ENCODE measurements at regions not wholly inside any gene's neighbourhood (a gene's known extent, or its start where the extent isn't known, plus 50 kb on each side); places are given as distances from the start of the nearest gene placed in this dataset.

DNA sequence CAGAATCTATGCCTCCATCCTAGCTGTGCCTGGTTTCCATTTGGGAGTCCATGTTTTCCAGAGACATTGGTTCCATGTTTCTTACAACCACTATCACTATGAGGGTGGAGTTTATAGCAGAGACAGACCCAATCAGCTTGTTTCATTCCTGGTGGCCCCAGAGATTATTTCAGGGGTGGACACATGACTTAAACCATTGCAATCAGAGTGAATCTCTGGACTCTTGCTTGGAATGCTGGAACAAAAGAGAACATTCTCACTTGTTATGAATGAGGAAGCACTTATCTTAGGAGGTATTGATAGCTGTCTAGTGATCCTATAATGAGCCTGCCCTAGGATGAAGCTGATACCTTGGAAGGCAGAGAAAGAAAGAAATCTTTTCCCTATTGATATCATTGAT lies 250.3 kb downstream of the ATG4C start:
- in situ Hi-C loops (cut with HindIII; ENCODE audit: low sequenced_read_pairs) = no loop called here

DNA sequence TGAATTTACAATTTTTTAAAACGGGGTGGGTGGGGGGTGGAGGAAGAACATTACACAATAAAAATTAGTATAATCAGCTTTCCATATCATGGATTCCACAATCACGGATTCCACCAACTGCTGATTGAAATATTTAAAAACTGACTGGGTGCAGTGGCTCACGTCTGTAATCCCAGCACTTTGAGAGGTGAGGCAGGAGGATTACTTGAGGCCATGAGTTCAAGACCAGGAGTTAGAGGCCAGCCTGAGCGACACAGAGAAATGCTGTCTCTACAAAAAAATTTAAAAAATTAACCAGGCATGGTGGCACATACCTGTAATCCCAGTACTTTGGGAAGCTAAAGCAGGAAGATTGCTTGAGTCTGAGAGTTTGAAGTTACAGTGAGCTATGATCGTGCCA lies 254.7 kb downstream of the ATG4C start:
- in situ Hi-C loops (cut with HindIII; ENCODE audit: low sequenced_read_pairs) = no loop called here

DNA sequence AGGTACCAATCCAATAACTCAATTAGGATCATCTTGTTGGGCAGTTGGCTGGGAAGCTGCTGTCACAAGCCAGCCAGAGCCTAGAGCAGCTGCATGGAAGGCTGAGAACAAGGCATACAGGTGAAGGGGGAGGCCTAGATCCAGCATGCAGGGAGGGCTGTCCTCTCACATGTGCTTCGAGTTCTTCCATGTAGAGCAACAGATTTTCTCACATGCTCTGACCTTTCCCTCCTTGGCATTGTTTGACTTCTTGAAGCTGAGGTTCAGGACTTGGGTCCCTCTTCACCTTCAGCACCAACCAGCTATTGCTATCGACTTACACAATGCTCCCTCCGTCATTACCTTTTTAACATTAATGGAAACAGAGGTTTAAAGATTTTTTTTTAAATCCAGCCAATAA lies 257.7 kb downstream of the ATG4C start:
- in situ Hi-C loops (cut with HindIII; ENCODE audit: low sequenced_read_pairs) = no loop called here

DNA sequence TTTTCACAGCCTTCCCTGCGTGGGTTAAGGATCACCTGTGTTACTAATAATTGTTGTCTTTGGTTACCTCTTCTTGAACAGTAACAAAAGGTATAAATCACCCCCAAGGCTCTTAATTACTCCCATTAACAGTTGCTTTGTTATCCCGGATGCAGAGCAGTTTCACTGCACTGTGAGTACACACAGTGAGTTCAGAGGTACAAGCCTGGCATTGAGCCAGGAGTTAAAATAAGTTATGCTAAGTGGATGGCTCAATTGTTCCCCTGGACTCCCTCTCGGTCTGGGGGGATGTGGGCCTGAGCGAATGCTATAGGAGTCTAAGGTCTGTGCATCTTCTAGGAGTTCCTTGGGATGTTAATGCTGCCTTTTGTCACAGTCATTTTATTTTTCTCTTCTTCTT lies 258.3 kb downstream of the ATG4C start:
- in situ Hi-C loops (cut with HindIII; ENCODE audit: low sequenced_read_pairs) = no loop called here

DNA sequence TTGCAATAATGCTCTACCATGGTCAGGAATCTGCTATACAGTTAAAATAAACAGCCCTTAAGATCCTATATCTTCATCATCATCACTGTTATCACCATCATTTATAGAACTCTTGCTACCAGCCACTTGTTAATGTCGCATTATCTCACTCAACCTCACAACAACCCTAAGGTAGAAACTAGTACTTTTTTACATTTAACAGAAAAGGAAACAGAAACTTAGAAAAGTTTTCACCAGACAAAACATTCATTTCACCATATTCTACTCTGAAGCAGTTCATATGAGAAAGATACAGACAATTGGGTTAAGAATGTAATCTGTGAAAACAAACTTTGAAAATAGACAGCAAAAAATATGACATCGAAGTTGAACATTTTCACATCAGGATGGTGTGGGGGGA lies 262.6 kb downstream of the ATG4C start:
- in situ Hi-C loops (cut with HindIII; ENCODE audit: low sequenced_read_pairs) = no loop called here

DNA sequence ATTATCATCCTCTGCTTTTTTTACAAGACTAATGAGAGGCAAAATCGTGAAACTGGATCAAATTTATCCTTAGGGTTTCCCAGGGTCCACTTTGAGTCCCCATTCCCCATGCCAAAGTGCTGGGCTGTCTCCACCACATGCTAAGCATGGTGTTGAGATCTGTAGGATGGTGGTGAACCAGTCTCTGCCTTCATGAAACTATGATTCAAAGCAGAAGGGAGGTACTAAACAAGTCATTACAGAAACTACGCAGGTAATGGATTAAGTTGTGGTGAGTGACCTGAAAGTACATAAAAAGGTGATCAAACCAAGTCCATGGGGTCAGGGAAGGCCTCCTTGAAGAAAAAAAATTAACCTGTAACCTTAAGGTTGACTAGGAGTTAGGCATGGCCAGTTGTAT lies 265.2 kb downstream of the ATG4C start:
- in situ Hi-C loops (cut with HindIII; ENCODE audit: low sequenced_read_pairs) = no loop called here

DNA sequence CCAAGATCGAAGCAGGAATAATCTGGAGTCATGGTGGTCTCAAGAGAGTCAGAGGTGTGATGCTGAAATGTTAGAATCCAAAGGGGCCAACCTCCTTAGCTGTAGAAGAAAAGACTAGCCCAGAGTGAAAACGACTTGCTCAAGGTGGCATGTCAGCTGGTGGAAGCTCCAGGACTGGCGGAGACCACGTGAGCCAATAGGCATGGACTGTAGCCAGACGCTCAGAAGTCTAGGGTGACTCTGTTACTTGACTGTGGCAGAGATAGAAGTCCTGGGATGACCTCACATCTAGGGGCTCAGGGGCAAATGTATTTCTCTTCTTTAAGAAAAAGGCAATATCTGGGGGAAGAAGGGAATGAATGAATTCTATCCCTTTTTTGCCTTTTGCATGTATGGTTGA lies 267.4 kb downstream of the ATG4C start:
- in situ Hi-C loops (cut with HindIII; ENCODE audit: low sequenced_read_pairs) = no loop called here

DNA sequence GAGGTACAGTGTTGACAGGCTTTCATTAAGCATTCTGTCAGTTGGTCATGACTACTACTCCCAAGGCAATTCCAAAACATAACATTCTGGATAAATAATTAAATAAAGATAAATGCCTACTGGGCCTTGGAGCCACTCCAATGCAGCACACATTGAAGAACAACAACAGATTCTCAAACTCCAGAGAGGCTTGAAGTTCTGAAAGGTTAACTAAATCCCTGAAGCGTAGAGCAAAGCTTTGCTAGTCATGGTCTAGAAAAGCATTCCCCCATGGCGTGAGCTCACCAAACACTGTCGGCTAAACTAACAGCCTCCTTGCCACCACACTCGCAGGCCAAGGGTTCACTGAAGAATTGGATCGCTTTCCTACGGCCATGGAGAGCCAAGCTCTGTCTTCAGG lies 268.0 kb downstream of the ATG4C start:
- in situ Hi-C loops (cut with HindIII; ENCODE audit: low sequenced_read_pairs) = no loop called here

DNA sequence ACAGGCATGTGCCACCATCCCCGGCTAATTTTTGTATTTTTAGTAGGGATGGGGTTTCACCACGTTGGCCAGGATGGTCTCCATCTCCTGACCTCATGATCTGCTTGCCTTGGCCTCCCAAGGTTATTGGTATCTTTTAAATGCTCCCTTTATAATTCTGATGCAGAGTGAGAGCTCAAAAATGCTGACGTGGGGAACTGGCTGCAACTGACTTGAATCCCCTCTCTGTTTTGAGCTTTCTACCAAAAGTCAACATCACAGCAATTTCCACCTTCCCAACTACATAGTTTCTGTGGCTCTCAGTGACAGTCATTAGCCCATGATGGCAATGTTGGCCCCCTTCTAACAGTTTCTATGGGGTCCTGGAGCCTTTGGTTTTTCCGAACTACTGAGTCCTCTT lies 268.2 kb upstream of the FOXD3 start:
- in situ Hi-C loops (cut with HindIII; ENCODE audit: low sequenced_read_pairs) = no loop called here

DNA sequence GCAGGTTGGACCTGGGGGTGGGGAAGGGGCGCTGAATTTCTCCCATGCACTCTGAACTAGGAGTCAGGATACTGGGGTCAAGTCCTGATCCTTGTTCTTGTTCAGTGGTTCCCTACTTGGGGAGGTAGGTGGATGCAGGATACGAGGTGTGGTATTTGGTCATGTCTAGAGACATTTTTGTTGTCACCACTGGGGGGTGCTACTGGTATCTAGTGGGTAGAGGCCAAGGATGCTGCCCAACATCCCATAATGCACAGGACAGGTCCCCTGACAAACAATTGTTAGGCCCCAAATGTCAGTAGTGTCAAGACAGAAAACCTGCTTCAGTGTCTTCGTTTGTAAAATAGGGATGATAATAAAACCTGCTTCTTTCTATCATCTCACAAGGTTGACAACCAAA lies 259.0 kb upstream of the FOXD3 start:
- in situ Hi-C loops (cut with HindIII; ENCODE audit: low sequenced_read_pairs) = no loop called here

DNA sequence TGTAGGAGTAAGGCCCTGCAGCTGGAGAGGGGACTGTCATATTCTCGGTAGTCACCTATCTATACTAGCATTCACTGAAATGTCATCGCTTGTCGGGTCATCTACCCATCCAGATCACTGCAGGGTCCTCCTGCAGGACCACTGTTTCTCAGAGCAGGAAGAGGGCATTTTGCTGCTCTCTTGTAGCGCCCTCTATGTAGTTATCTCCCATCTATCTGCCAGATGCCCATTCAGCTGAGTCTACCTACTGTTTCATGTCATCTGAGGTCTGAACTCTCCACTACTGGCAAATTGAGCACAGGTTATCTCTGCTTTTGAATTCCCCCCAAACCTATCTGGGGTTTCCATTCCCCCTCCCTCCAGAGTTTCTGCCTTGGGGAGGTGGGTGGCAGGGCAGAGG lies 258.2 kb upstream of the FOXD3 start:
- in situ Hi-C loops (cut with HindIII; ENCODE audit: low sequenced_read_pairs) = no loop called here

DNA sequence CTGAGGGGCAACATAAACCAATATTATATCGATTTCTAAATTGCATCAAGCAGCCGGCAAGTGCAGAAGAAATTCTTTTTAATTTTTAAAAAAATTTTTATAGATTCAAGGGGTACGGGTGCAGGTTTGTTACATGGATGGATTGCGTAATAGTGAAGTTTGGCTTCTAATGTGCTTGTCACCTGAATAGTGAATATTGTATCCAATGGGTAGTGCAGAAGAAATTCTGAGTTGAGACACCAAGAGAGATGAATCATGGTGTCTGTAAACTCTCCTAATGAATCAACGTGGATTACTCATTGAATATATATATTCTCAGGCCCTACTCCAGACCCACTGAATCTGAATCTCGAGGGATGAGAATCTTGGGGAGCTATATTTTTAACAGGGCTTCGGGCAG lies 253.7 kb upstream of the FOXD3 start:
- in situ Hi-C loops (cut with HindIII; ENCODE audit: low sequenced_read_pairs) = no loop called here

DNA sequence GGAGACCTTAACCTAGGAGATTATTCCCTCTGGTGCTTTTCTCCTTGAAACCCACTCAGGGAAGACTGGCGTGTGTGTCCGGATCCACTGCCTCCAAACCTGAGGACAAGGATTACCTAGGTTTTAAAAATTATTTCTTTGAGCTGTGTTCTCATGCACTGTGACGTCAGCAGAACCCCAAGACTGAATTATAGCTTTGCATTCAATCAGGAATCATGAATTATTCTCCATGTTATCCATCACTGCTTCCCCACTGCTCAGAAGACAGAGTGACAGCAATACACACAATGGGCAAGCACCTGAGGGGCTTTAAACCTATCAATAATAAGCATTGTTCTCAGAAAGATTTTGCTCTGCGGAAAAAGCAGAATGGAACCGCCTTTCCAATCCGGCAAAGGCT lies 253.2 kb upstream of the FOXD3 start:
- in situ Hi-C loops (cut with HindIII; ENCODE audit: low sequenced_read_pairs) = no loop called here

DNA sequence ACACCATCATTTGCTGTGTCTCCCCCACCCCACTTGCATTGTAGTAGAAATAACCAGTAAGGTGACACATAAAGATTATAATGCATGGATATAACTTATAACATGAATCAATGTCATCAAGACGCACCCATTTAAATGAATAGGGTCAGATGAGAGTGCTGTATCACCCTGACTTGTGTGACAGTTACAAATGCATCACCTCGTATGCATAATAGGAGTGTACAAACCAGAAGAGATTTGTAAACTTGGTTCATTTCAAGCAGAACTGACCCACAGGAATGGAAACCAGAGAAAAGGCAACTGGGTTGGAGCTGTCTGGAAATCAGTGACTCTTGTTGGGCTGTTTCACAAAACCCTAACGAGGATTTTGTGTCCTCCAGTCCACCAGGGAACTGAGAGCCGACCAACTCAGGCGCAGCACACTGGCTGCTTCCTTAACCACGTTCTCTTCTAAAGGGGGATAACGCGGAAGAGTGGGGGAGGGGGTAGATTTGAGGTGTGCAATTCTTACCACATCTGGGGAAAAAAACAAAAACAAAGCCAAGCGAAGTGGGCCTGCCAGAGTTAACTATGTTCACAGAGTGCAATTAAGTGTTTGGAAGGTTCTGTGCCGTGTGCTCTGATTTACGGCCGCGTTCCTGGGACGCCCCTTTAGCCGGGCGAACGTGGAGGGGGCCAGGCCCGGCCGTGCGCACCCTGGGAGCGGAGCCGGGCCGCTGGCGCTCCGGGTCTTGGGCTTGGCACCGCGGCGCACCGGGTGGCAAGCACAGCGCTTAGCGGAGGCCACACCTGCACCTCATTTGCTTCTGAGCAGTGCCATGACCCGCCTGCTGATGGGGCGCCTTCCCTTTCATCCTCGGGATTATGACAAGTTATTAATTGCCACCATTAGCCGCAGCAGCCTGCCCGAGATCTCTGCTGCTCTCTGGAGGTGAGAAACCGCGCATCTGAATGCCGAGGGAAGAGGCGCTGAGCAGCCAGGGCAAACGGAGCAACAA lies 248.8 kb upstream of the FOXD3 start:
- in situ Hi-C loops (cut with HindIII; ENCODE audit: low sequenced_read_pairs) = no loop called here

DNA sequence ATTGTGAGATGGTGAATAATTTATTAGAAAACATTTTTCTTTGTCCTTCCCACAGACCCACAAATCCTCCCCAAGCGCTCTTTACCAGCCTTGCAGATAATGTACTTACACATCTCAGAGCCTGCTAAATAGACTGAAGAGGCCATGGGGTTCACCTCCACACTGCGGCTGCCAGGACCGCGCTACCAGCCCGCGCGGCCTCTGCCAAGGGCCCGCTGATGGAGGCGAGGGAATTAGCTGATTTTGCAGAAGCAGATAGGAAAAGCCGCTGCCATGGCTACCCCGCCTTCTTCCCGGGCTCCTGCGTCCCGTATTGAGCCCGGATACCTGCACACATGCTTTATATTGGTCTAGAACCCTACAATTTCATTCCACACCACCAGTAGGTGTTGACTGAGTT lies 248.0 kb upstream of the FOXD3 start:
- in situ Hi-C loops (cut with HindIII; ENCODE audit: low sequenced_read_pairs) = no loop called here

DNA sequence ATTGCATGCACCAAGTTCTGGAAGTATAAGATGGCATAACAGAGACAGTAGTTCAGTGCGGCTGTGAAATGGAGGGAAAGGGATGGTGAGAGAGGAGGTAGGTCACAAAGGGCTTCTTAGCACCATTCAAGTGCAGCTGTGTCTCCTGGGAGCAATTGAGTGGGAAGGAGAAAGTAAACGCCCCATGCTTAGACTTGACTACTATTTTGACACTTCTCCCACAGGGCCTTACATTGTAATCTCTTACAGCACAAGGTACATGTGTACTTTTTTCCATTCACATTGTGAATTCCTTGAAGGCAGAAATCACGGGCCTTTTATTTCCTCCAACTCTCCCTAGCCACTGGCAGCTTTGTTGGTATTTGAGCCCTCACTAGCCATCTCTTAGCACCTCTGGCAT lies 239.6 kb upstream of the FOXD3 start:
- in situ Hi-C loops (cut with HindIII; ENCODE audit: low sequenced_read_pairs) = no loop called here

DNA sequence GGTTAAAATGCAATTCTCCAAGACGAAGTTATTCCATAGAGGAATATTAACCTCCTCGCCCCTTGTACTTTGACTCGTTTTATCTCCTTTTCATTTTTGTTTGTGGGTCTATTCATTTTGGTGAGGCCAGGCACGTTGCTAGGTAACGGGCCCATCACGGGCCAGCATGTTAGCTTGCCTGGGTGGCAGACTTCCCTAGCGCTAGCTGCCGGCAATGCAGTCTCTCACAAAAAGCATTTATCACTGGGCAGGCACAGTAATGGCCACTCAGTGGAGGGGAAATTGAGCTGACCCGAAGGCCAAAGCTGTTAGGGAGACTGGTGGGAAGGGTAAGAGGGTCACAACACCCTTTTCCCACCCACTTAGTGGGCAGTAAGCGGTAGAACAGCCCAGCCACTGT lies 234.4 kb upstream of the FOXD3 start:
- in situ Hi-C loops (cut with HindIII; ENCODE audit: low sequenced_read_pairs) = no loop called here

DNA sequence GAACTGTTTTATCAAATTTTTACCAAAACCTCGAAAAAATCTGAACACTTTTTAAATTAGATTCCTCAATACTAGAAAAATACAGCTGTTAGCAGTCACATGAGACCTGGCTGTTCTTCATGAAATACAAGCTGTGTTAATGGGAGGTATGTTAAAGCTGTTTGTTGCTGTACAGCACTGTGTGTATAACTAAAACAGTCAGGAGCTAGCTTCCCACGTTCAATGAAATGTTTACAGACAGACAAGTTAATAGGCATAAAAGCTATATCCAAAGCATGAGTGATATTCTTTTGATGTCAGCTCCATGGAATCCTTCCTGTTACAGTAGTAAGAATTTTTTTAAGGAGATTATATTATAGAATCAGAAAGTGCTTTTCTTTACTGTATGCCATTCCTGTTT lies 223.2 kb upstream of the FOXD3 start:
- in situ Hi-C loops (cut with HindIII; ENCODE audit: low sequenced_read_pairs) = no loop called here

DNA sequence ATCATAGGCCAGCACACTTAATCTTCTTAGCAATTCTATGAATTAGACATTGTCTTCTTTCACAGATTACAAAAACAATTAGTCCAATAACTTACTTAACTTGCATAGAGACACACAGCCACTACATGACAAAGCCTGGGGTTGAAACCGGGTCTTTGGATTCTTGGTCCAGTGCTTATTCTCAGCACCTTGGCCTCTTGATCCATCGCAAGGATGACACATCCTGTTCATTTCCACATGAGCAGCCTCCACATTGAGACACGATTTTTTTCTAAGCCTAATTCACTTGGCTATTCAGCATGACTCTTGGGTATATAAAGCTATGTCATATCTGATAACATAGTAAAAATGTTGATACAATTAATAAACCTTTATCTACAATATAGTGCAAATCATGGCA lies 221.0 kb upstream of the FOXD3 start:
- in situ Hi-C loops (cut with HindIII; ENCODE audit: low sequenced_read_pairs) = no loop called here

DNA sequence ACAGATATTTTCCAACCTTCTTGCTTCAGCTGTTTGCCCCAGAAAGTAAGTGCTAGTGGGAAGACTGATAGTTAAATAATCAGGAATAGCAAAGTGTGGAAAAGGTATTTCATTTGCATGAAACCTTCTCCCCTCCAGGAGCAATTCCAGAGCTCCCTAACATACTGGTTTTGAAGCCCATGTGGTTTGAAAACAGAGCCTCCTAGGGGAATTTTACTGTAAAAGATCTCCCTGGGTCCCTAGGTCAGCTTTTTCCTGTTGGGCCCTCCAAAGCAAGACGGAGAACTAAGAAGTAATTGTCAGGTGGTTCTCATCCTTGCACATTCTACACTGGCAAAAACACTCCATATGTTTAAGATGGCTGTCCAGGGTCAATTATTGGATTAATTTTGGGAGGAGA lies 218.7 kb upstream of the FOXD3 start:
- in situ Hi-C loops (cut with HindIII; ENCODE audit: low sequenced_read_pairs) = no loop called here

DNA sequence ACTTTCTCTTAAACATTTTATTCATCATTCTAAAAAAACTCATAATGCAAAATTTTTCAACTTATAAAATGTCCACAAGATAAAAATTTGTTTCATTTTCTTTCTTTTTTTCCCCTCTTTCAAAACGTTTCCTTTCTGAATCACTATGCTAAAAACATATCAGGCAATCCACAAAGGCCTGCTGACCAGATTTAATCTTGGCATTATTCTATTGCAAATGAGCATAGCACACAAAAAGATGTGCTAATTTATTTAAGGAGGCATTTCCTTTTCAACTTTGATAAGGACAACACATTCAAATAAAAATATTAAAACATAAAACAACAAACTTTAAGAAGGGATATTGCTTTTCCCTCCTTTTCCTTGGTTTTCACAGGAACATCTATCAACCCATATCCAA lies 215.3 kb upstream of the FOXD3 start:
- in situ Hi-C loops (cut with HindIII; ENCODE audit: low sequenced_read_pairs) = no loop called here

DNA sequence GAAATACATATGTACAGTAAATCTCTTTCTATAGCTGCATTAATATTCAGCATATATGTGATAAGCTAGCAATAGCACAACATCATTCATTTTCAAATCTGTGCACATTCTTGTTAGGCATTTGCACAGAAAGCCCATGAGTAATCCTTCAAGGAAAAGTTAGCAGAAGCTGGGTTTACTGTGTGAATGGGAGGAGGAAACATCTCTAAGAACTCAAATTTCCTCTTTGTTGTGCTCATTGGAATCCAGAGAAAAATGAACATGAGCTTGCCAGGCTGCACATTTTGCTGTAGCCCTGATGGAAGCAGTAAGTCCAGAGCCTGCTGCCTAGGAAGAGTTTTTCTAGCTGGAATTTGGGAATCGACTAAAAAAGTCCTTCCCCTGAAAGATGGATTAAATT lies 214.2 kb upstream of the FOXD3 start:
- in situ Hi-C loops (cut with HindIII; ENCODE audit: low sequenced_read_pairs) = no loop called here

All from endothelial cell of hepatic sinusoid (primary cell).